ENCODE measurements at regions not wholly inside any gene's neighbourhood (a gene's known extent, or its start where the extent isn't known, plus 50 kb on each side); places are given as distances from the start of the nearest gene placed in this dataset.

DNA sequence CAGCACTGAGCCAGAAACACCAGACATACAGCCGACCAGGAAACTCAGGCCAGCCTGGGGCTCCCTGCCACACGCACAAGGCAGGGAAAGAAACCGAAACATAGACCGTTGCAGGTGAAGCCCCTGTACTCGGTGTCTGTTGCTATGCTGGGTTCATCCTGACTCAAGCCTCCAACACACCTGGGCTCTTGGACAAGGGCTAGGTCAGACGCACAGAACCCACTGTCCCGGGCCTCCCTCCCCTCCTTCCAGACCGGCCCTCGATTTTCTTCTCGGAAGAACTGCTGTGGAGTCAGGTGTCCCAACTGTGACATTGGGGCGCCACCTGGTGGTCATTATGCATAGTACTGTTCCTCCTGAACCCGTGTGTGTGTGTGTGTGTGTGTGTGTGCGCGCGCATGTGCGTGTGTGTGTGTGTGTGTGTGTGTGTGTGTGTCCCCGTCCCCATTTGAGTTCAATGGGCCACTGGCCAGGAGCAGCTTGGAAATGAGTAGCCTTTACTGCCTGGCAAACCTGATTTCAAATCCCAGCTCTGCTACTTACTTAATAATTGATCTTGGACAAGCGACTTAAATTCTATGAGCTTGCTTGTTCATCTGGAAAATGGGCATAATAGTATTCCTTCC lies 55.4 kb upstream of the GLI2 start (continued):
- TF ChIP-seq, protein P1, sequence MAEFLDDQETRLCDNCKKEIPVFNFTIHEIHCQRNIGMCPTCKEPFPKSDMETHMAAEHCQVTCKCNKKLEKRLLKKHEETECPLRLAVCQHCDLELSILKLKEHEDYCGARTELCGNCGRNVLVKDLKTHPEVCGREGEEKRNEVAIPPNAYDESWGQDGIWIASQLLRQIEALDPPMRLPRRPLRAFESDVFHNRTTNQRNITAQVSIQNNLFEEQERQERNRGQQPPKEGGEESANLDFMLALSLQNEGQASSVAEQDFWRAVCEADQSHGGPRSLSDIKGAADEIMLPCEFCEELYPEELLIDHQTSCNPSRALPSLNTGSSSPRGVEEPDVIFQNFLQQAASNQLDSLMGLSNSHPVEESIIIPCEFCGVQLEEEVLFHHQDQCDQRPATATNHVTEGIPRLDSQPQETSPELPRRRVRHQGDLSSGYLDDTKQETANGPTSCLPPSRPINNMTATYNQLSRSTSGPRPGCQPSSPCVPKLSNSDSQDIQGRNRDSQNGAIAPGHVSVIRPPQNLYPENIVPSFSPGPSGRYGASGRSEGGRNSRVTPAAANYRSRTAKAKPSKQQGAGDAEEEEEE (CRISPR knock-in tag; IDR thresholded peaks at IDR 0.05; ENCODE audit: borderline replicate concordance), result 0 out of 2 replicates have a peak, but pooled peaks have one; percentile 58
- TF ChIP-seq BRF2 (CRISPR knock-in tag; IDR thresholded peaks at IDR 0.05), result no peak
- no peak for TF ChIP-seq PCBP2 (optimal IDR thresholded peaks at IDR 0.05; ENCODE audit: low read depth, low read length, poor library complexity, severe bottlenecking)
- TF ChIP-seq ZNF768 (CRISPR knock-in tag; IDR thresholded peaks at IDR 0.05), result no peak
- no peak for TF ChIP-seq CREM (IDR thresholded peaks at IDR 0.05)
- no peak for TF ChIP-seq CREM (CRISPR knock-in tag; IDR thresholded peaks at IDR 0.05)
- no peak; the same call in 1 of the 2 replicates for TF ChIP-seq ZNF274 (CRISPR knock-in tag; IDR thresholded peaks at IDR 0.05)
- no peak for TF ChIP-seq RXRA (CRISPR knock-in tag; IDR thresholded peaks at IDR 0.05)
- no peak for TF ChIP-seq ZGPAT (CRISPR knock-in tag; IDR thresholded peaks at IDR 0.05)
- 0 out of 2 replicates have a peak, but pooled peaks have one; percentile 14 for TF ChIP-seq FOSL2 (CRISPR knock-in tag; IDR thresholded peaks at IDR 0.05)
- no peak for TF ChIP-seq REXO4 (CRISPR knock-in tag; IDR thresholded peaks at IDR 0.05; ENCODE audit: borderline replicate concordance)
- no peak for TF ChIP-seq SIN3B (IDR thresholded peaks at IDR 0.05; ENCODE audit: low read length)
- no peak for TF ChIP-seq ZMAT5 (CRISPR knock-in tag; IDR thresholded peaks at IDR 0.05; ENCODE audit: borderline replicate concordance, low read depth)
- TF ChIP-seq ZNF883 (CRISPR knock-in tag; IDR thresholded peaks at IDR 0.05; ENCODE audit: not compliant biosample characterization), result no peak
- TF ChIP-seq AGO1 (IDR thresholded peaks at IDR 0.05; ENCODE audit: low read depth, low read length, poor library complexity, severe bottlenecking), result no peak
- 0 out of 2 replicates have a peak, but pooled peaks have one; percentile 31 for TF ChIP-seq NFKB2 (CRISPR knock-in tag; IDR thresholded peaks at IDR 0.05; ENCODE audit: borderline replicate concordance)
- no peak for TF ChIP-seq ATF7-NPFF (CRISPR knock-in tag; IDR thresholded peaks at IDR 0.05; ENCODE audit: low read depth)
- 0 out of 2 replicates have a peak, but pooled peaks have one; percentile 16 for TF ChIP-seq ZNF256 (CRISPR knock-in tag; conservative IDR thresholded peaks at IDR 0.05)
- no peak for TF ChIP-seq FOXK2 (IDR thresholded peaks at IDR 0.05)
- no peak for TF ChIP-seq MLLT10 (CRISPR knock-in tag; IDR thresholded peaks at IDR 0.05)
- no peak for TF ChIP-seq MIER3 (CRISPR knock-in tag; IDR thresholded peaks at IDR 0.05; ENCODE audit: borderline replicate concordance)
